ENCODE measurements at regions not wholly inside any gene's neighbourhood (a gene's known extent, or its start where the extent isn't known, plus 50 kb on each side); places are given as distances from the start of the nearest gene placed in this dataset.

DNA sequence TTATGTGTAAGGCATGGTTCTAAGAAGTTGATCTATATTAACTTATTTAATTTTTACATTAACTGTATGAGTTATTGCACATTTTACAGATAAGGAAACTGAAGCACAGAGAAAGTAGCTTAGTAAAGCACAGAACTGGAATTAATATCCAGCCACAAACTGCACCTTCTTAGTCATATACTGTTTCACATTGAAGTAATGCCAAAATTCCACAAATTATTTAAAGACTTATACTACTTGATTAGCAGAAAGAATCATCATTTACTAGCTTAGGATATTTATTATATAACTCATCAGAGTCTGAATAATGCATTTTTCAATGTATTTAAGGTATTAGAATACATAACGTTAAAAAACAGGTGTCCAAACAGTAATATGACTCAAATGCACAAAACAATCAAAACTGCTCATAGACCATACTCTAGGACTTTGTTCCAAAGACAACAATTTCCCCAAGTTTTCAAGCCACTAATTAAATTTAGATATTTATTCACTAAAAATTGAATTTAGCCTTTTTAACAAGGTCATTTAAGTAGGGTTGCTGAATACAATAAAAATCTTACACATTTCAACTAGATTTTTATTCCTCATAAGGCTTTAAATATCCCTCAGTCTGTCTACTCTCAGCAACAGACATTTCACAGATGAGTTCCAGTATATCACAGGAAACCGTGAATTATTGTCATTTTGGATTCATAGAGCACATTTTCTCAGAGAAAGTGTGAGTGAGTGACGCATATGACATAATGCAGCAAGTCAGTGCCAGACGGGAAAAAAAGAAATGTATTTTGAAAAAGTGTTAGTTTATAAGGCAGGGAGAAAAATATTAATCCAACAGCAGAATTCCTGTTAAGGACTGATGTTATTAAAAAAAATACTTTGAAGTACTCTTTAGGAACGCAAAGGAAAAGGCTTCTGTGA is 782.5 kb downstream of the TMTC2 start:
- TF ChIP-seq RFX5 (IDR thresholded peaks at IDR 0.05) (no peak), RAD21 (conservative IDR thresholded peaks at IDR 0.05 in 1 of 2, IDR thresholded peaks at IDR 0.05 in 1 of 2) (no peak), NR3C1 (IDR thresholded peaks at IDR 0.05) (no peak)
- TF ChIP-seq, protein P1, sequence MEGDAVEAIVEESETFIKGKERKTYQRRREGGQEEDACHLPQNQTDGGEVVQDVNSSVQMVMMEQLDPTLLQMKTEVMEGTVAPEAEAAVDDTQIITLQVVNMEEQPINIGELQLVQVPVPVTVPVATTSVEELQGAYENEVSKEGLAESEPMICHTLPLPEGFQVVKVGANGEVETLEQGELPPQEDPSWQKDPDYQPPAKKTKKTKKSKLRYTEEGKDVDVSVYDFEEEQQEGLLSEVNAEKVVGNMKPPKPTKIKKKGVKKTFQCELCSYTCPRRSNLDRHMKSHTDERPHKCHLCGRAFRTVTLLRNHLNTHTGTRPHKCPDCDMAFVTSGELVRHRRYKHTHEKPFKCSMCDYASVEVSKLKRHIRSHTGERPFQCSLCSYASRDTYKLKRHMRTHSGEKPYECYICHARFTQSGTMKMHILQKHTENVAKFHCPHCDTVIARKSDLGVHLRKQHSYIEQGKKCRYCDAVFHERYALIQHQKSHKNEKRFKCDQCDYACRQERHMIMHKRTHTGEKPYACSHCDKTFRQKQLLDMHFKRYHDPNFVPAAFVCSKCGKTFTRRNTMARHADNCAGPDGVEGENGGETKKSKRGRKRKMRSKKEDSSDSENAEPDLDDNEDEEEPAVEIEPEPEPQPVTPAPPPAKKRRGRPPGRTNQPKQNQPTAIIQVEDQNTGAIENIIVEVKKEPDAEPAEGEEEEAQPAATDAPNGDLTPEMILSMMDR (IDR thresholded peaks at IDR 0.05), result no peak

Measured in A549 (cell line).